Fibroblast of gingiva (primary cell): ENCODE measurements at regions not wholly inside any gene's neighbourhood (a gene's known extent, or its start where the extent isn't known, plus 50 kb on each side); places are given as distances from the start of the nearest gene placed in this dataset.
A peak's percentile ranks its signal among the peaks of the same experiment; 100 is the strongest.

Source experiments
- DNase-seq: peaks from one replicate; pipeline ENCODE4 v3.0.0-alpha.2; 2011; ENCODE audit warnings: low read depth

- no peak for DNase-seq
Observed at GRCh38 chr4:111499291-111499690, 646.0 kb upstream of the FAM241A start.

GRCh38 chr4:111499706-111500105 lies 645.5 kb upstream of the FAM241A start:
- DNase-seq: no peak

GRCh38 chr4:111500858-111501257 lies 644.4 kb upstream of the FAM241A start:
- no peak for DNase-seq

GRCh38 chr4:111501946-111502345 lies 643.3 kb upstream of the FAM241A start:
- no peak for DNase-seq

GRCh38 chr4:111502626-111503025 lies 642.6 kb upstream of the FAM241A start:
- no peak for DNase-seq

GRCh38 chr4:111506706-111507105 lies 638.5 kb upstream of the FAM241A start:
- peak; percentile 45 for DNase-seq

GRCh38 chr4:111510535-111510934 lies 634.7 kb upstream of the FAM241A start:
- no peak for DNase-seq

GRCh38 chr4:111512081-111512783 lies 633.0 kb upstream of the FAM241A start:
- DNase-seq: peak; percentile 77

- no peak for DNase-seq
Observed at GRCh38 chr4:111519683-111520082, 625.6 kb upstream of the FAM241A start.

GRCh38 chr4:111530446-111530845 lies 614.8 kb upstream of the FAM241A start:
- no peak for DNase-seq

GRCh38 chr4:111535792-111536191 lies 609.5 kb upstream of the FAM241A start:
- DNase-seq: no peak

- DNase-seq: no peak
Observed at GRCh38 chr4:111537165-111537564, 608.1 kb upstream of the FAM241A start.

GRCh38 chr4:111537871-111538270 lies 607.4 kb upstream of the FAM241A start:
- no peak for DNase-seq

GRCh38 chr4:111540671-111541070 lies 604.6 kb upstream of the FAM241A start:
- no peak for DNase-seq

- DNase-seq: no peak
Observed at GRCh38 chr4:111542056-111542455, 603.2 kb upstream of the FAM241A start.

- no peak for DNase-seq
Observed at GRCh38 chr4:111546881-111547280, 598.4 kb upstream of the FAM241A start.

GRCh38 chr4:111556141-111556781 lies 589.0 kb upstream of the FAM241A start:
- DNase-seq: no peak

GRCh38 chr4:111556851-111557250 lies 588.4 kb upstream of the FAM241A start:
- peak; percentile 14 for DNase-seq

GRCh38 chr4:111562826-111563225 lies 582.4 kb upstream of the FAM241A start:
- DNase-seq: no peak

GRCh38 chr4:111572470-111572869 lies 572.8 kb upstream of the FAM241A start:
- DNase-seq: no peak

- no peak for DNase-seq
Observed at GRCh38 chr4:111573386-111573785, 571.9 kb upstream of the FAM241A start.

- DNase-seq: no peak
Observed at GRCh38 chr4:111579767-111580166, 565.5 kb upstream of the FAM241A start.

GRCh38 chr4:111595456-111595855 lies 549.8 kb upstream of the FAM241A start:
- no peak for DNase-seq

GRCh38 chr4:111596491-111596890 lies 548.8 kb upstream of the FAM241A start:
- DNase-seq: no peak
